AG09309 (cell line): ENCODE measurements at regions not wholly inside any gene's neighbourhood (a gene's known extent, or its start where the extent isn't known, plus 50 kb on each side); places are given as distances from the start of the nearest gene placed in this dataset.

Experiments used
- DNase-seq: peaks from one replicate; pipeline ENCODE4 v3.0.0-alpha.2; 2010; ENCODE audit warnings: low read depth
- H3K4me3 ChIP-seq: 2 replicates; pipeline ENCODE4 v1.5.1; 2011; ENCODE audit warnings: mild to moderate bottlenecking, low read depth, low read length, moderate library complexity; ENCODE audit not compliant: control insufficient read depth
- CTCF ChIP-seq: IDR thresholded peaks from 2 replicates; pipeline ENCODE4 v1.5.1; 2011; ENCODE audit warnings: mild to moderate bottlenecking, low read depth, low read length, inconsistent platforms; ENCODE audit not compliant: insufficient read depth, control insufficient read depth; ENCODE audit errors: missing control alignments

- DNase-seq = no peak
- H3K4me3 ChIP-seq = no peak overlapping the region
- no peak for TF ChIP-seq CTCF
These were observed 682.0 kb upstream of the TMEFF2 start for GRCh38 chr2:192876698-192877097.

GRCh38 chr2:192854706-192855105 is 660.0 kb upstream of the TMEFF2 start:
- TF ChIP-seq CTCF = no peak
- DNase-seq = no peak
- H3K4me3 ChIP-seq = no peak overlapping the region

- DNase-seq = no peak
- no peak overlapping the region for H3K4me3 ChIP-seq
- TF ChIP-seq CTCF = no peak
These were observed 659.3 kb upstream of the TMEFF2 start for GRCh38 chr2:192854031-192854430.

GRCh38 chr2:192828947-192829346 is 634.2 kb upstream of the TMEFF2 start:
- no peak overlapping the region for H3K4me3 ChIP-seq
- no peak for TF ChIP-seq CTCF
- DNase-seq = no peak

DNA sequence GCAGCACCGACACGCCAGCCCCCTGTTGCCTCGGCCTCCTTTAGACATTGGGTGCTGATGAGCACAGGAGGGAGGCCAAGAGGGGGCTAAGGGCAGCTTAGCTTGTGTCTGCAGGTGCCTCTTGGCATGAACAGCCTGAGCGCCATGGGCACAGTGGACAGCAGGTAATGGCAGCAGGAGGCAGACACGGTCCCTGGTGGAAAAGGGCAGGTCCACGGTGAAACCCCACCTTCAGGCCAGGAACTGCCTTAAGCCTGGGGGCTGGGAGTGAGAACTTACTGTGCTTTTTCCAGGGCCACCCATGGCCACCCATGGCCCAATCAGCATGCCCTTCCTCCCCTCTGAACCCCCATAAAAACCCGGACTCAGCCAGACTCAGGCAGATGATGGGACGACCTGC is 633.4 kb upstream of the TMEFF2 start:
- TF ChIP-seq CTCF = no peak
- H3K4me3 ChIP-seq = no peak overlapping the region
- no peak for DNase-seq

DNA sequence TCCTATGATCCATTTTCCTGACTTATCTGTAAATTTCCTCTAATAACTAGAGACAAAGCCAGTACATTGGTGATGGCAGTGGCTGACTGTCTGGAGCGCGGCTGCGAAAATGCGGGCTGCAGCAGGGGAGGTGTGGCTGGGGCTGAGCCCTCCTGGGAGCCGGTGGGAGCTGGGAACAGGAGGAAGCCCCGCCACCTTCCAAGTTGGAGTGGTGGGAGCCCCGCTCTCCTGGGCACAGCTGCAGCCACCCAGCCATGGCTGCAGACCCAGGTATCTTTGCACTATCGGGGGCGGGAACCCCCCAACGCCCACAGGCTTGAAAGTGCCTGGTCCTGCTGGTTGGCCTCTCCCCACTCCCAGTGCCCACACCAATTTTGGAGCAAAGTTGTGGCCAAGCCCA is 633.0 kb upstream of the TMEFF2 start:
- no peak overlapping the region for H3K4me3 ChIP-seq
- TF ChIP-seq CTCF = no peak
- DNase-seq = no peak

GRCh38 chr2:192814376-192814775 is 619.6 kb upstream of the TMEFF2 start:
- no peak for DNase-seq
- H3K4me3 ChIP-seq = no peak overlapping the region
- no peak for TF ChIP-seq CTCF
